NCI-H69 (cell line): ENCODE measurements at regions not wholly inside any gene's neighbourhood (a gene's known extent, or its start where the extent isn't known, plus 50 kb on each side); places are given as distances from the start of the nearest gene placed in this dataset.
"Not testable (repeated sequence)": the region's sequence is repeated elsewhere in the genome, so short reads cannot be mapped to it uniquely, and the experiment has no call there.

Experiments used
- DNase-seq: peaks from one replicate; lab custom pipeline; 2025; lab: John Stamatoyannopoulos, UW

- DNase-seq, result no peak
Measured at GRCh38 chr11:121869478-121869877, 246.5 kb downstream of the BLID start.

GRCh38 chr11:121866754-121867153 is 249.3 kb downstream of the BLID start:
- no peak for DNase-seq

- no peak for DNase-seq
Measured at GRCh38 chr11:121864660-121865059, 251.4 kb downstream of the BLID start.

GRCh38 chr11:121863126-121863525 is 252.9 kb downstream of the BLID start:
- DNase-seq, result no peak

GRCh38 chr11:121855138-121855537 is 260.9 kb downstream of the BLID start:
- not testable (repeated sequence) for DNase-seq

- no peak for DNase-seq
Measured at GRCh38 chr11:121844016-121844415, 272.0 kb downstream of the BLID start.

- no peak for DNase-seq
Measured at GRCh38 chr11:121842192-121842585, 273.8 kb downstream of the BLID start.

GRCh38 chr11:121841487-121842191 is 274.4 kb downstream of the BLID start:
- peak; percentile 7 for DNase-seq

- no peak for DNase-seq
Measured at GRCh38 chr11:121839781-121840180, 276.2 kb downstream of the BLID start.

- DNase-seq, result no peak
Measured at GRCh38 chr11:121838571-121838970, 277.4 kb downstream of the BLID start.

- DNase-seq, result no peak
Measured at GRCh38 chr11:121833970-121834369, 282.0 kb downstream of the BLID start.

- DNase-seq, result peak; percentile 26
Measured at GRCh38 chr11:121829159-121829643, 286.8 kb downstream of the BLID start.

GRCh38 chr11:121814962-121815361 is 301.1 kb downstream of the BLID start:
- DNase-seq, result no peak

- DNase-seq, result no peak
Measured at GRCh38 chr11:121814296-121814695, 301.7 kb downstream of the BLID start.

- DNase-seq, result no peak
Measured at GRCh38 chr11:121810291-121810690, 305.7 kb downstream of the BLID start.

GRCh38 chr11:121808096-121808495 is 307.9 kb downstream of the BLID start:
- DNase-seq, result no peak

- no peak for DNase-seq
Measured at GRCh38 chr11:121807051-121807450, 309.0 kb downstream of the BLID start.

- peak; percentile 31 for DNase-seq
Measured at GRCh38 chr11:121802542-121802941, 313.5 kb downstream of the BLID start.

- no peak for DNase-seq
Measured at GRCh38 chr11:121801781-121802180, 314.2 kb downstream of the BLID start.

GRCh38 chr11:121801394-121801748 is 314.6 kb downstream of the BLID start:
- no peak for DNase-seq

GRCh38 chr11:121800731-121801393 is 315.2 kb downstream of the BLID start:
- DNase-seq, result no peak

- no peak for DNase-seq
Measured at GRCh38 chr11:121800240-121800639, 315.8 kb downstream of the BLID start.

- no peak for DNase-seq
Measured at GRCh38 chr11:121797496-121797895, 318.5 kb downstream of the BLID start.

GRCh38 chr11:121795174-121795573 is 320.8 kb downstream of the BLID start:
- DNase-seq, result no peak
